HG03108 (cell line): ENCODE measurements at regions not wholly inside any gene's neighbourhood (a gene's known extent, or its start where the extent isn't known, plus 50 kb on each side); places are given as distances from the start of the nearest gene placed in this dataset.

ENCODE experiments used
- ATAC-seq: cut with Tn5 transposase; IDR thresholded peaks from one replicate; pipeline ENCODE4 v1.9.1; 2021; ENCODE audit warnings: moderate library complexity; ENCODE audit not compliant: unreplicated experiment

DNA sequence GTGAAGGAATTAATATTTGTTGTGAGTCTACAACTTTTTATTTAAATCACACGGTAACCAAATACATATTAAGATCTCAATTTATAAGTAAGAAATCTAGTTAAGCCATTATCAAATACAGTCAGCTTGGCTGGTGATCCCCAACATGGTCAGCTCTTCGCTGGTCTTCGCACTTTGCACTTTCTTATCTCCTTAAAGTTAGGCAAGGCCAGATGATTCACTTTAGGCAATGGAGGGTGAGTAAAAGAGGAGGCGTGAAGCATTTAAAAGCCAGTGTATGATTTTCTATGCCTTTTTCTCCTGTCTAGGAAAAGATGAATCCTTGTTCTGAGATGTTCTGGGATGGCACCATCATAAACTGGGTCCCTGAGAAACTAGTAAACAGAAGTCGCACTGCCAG lies 793.7 kb upstream of the ARGLU1 start:
- ATAC-seq: no peak

DNA sequence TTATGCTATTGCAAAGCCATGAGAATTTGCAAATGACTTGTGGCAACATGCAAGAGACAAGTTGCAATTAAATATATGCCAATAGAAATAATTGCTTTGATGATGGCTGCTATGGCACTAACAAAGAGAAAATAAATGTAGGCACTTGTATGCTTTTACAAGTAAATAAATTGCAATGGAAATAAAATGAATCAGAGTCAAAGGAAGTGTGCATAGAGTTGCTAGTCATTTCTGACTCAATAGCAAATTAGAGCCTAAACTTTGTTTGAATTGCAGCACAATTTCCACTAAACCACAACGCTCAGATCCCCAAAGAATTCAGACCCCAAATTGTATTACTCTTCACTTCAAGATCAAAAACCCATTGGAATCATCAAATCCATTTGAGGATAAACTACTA lies 792.1 kb upstream of the ARGLU1 start:
- no peak for ATAC-seq

DNA sequence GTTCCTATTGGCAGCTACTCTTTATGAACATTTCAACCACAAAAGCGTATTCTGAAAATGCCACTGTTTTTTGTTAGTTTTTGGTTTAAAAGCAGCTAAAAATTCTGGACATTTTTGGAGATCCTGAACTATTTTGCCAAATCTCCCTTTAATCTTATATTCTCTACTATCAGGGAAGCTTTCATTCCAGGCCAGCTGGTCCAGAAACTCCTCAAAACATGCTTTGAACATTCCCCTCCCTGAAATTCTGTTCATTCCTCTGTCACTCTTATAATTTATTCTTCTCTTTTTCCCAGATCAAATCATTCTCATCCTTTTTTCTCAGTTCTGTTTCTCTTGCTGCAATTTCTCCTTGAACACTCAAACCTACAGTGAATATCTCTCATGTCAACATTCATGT lies 790.9 kb upstream of the ARGLU1 start:
- ATAC-seq: no peak

DNA sequence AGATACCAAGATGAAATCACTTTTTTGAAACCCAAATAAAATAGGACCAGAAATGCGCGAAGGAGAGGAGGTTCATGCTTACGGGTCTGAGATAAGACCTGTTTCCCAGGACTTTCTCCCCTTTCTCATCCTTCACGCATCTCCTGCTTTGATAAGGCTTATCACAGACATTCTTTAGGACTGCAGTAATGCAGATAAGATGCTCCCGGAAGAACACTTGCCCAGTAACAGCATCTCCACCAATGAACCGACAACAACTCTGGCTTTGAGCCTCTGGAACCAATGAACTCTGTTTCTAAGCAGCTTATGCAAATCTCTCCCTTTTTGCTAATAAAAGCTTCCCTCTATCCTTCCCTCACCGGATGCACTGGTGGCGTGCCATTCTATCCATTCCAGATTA lies 783.4 kb upstream of the ARGLU1 start:
- no peak for ATAC-seq

DNA sequence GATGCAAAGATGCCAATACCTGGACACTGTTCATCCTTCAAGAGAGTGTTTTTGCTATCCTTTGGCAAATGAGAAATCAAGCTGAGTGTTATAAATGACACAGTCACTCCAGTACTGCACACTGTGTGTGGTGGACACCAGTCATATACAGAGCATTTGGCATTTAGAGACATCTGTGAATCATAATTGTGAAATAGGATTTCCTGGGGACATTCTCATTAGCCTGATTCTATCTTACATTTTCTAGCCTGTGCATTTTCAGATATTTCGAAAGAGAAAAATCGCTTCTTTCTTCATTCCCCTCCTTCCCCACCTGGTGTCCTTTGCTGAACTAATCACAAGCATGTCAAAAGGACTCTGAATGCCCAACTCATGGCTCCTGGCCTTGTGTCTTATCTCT lies 781.0 kb upstream of the ARGLU1 start:
- ATAC-seq: no peak

DNA sequence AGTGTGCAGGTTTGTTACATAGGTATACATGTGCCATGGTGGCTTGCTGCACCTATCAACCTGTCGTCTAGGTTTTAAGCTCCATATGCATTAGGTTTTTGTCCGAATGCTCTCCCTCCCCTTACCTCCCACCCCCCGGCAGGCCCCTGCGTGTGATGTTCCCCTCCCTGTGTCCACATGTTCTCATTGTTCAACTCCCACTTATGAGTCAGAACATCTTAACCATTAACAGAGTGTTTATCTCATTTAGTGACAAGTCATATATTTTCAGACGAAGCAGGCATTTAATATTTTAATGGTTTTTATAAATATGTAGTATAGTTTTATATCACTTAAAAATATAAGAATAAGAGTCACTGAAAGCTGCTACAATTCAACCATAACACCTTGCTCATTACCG lies 780.5 kb upstream of the ARGLU1 start:
- no peak for ATAC-seq

DNA sequence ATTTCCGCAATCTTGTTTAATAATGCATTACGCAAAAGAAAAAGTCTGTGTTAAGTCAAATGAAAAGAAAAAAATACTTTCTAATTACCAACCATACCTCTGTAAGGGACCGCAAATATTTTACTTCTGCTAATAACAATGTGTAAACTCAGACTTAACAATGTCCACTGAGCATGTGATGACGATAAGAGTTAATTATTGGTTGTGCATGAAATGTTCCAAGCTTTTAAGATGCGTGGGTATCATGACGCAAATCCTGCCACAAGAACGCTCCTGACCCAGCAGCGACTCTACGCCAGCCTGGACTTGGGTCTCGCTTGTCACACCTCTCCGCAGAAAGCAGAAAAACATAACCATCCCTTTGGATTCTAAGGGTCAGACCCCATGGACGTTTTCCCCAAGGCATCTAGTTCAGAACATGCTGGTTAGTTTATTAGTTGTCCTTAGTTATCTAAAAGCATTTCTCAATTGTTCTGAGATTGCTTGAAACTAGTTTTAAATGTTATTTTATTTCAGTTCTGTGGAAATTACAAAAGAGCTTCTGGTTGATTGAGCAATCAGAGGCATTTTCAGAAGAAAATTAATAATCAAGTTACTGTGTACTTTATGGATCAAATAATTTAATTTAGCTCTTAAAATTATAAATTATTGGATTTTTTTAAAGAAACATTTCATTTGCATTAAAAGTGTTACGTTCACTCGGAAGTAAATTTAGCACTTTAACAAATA lies 779.9 kb upstream of the ARGLU1 start:
- ATAC-seq: no peak

DNA sequence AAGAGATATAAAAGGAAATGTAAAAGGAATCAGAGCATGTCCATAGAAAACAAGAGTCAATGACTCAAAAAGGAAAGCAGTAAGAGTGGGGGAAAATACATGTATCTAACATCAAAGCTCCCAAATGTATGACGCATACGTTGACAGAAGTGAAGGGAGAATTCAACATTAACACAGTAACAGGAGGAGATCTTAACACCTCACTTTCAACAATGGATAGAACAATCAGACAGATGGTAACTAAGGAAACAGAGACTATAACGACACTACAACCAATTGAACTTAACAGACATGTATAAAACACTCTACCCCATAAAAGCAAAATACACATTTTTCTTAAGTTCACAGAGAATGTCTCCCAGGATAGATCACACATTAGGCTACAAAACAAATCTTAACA lies 774.8 kb upstream of the ARGLU1 start:
- no peak for ATAC-seq

DNA sequence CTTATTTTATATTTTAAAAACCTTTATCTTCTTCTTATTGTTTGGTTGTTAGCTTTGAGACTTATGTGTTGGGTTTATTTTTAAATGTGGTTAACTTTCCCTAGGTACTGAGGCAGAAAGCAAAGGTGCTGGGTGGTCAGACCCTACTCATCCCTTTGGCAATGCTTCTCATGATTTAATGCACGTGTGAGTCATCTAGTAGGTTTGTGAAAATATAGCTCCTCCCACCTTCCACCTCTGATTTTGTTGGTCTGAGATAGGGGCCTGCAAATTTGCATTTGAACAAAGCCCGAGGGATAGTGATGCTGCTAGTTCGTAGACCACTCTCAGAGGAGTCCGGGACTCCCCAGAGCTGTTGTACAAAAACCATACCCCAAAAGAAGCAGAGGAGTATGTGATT lies 771.3 kb upstream of the ARGLU1 start:
- ATAC-seq: no peak

DNA sequence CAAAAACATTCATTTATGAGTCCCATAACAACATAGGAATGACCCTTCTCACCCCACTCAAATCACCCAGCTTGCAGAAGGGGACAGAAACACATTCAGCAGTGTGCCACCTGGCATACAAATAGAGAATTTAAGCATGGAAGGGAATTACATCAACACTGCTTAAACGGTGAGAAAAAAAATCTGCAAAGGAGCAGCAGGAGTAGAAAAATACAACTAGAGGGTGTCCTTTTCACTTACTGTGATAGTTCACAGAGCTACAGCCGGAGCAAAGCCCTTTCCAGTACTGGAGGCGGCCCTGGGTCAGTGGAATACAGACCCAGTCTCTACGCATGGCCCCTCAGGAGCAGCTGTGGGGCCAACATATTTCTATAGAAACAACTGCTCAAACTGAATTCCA lies 764.3 kb upstream of the ARGLU1 start:
- no peak for ATAC-seq

DNA sequence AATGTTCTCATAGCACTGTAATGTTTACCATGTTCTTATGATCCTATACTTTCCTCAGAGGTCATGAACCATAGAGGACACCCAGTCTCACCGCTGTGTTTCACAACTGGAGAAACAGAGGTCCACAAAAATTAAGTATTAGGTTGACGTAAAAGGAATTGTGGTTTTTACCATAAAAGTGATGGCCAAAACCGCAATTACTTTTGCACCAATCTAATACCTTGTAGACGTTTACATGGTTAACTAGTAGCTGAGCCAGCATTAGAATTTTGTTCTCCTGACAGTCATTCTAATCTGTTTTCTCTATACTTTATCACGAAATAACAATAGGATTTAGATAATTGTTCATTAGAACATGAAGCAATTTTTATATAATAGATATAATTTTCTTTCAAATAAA lies 763.4 kb upstream of the ARGLU1 start:
- no peak for ATAC-seq

DNA sequence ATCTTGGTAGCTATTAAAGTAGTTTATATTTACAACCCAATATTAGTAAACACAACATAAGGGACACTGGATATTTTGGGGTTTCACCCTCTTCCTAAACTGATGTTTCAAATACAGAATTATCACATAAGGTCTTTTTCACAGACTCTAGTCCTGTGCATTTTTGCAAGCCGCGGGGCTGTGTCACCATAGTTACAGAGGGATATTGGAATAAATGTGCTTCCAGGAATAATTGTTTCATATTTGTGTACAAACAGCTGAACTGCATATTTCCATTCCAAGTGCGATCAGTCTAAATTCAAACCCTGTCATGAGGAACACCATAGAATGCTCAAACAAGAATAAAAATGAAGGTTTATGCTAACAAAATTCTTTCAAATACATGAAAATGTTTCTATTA lies 762.5 kb upstream of the ARGLU1 start:
- ATAC-seq: no peak

DNA sequence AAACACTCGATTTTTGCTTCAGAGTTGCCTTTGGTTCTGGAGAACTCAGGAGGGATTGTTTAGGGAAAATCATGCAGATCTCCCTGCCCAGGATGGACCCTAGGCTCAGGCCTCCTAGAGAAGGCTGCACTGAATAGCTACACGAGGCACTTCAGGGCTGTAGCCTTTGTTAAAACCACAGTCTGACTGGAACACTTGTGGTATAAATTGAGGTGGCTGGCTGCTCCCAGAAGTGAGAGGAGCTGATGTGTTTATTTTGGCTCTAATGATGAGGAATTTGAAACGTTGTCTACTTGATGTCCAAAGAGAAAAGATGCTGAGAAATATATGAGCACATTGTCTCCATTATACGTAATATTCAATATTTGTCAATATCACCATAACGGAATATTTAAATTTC lies 762.1 kb upstream of the ARGLU1 start:
- no peak for ATAC-seq

DNA sequence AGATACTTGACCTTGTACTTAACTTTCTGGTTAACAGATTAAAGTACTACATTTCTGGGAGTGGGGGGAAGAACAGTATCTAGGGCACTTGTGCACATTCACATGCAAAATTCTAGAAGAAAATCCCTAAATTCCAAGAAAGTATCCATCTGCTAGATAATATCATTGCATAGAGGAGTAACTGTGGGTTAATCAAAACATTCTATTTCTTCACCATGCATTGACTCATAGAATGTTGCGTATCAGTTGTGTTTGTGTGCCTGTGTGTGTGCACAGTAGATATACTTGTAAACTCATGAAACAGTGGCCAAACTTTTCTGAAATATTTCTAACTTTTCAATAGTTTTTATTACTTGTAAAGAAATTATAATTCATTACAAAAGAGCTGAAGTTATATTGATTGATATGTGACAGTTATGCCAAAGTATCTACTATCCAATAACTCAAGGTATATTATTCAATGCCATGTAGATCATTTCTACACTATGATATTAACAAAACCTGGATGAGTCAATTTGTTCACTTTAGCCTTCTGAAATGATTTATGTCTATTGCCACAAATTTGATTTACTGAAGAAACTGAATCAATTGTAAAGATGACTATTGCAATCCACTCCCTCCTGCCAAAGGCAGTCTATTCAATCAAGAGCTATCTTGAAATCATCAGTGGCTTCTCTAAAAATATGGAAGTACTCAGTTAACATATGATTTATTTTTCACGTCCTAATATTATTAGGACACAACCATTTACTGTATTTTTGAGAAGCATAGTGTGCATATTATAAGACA lies 756.7 kb upstream of the ARGLU1 start:
- no peak for ATAC-seq

DNA sequence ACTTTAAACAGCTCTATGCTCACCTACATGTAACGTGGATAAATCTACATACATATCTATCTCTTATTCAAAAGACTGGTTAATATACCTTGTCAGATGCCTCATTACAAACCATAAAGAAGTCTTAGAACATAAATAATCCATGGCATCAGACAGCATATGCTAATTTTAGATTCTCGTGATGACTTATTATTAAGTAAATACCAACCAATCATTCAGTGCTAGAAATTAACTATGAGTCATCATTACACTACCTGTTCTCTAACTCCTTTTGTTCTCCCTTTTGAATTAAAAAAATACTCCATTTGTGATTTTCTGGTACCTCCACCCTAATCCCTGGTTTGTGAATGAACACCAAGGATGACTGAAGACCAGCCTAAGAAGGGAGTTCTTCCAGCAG lies 754.3 kb upstream of the ARGLU1 start:
- no peak for ATAC-seq

DNA sequence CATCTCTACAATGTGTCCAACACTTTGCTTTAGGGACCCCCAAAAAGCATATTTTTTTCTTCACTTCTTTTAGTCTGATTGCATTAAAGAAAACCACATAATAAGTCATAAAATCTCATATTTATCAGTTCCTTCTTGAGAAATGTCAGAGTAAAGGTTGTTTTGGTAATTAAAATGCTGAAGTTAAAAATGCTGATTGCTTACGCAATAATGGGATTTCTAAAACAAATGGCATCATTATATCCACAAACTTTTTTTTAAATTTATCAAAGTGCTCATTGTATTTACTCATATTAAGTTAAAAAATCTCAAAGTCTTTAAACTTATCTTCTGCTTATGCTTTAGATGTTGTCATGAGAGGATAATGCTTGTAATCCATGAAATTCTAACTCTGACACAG lies 737.2 kb upstream of the ARGLU1 start:
- ATAC-seq: no peak

DNA sequence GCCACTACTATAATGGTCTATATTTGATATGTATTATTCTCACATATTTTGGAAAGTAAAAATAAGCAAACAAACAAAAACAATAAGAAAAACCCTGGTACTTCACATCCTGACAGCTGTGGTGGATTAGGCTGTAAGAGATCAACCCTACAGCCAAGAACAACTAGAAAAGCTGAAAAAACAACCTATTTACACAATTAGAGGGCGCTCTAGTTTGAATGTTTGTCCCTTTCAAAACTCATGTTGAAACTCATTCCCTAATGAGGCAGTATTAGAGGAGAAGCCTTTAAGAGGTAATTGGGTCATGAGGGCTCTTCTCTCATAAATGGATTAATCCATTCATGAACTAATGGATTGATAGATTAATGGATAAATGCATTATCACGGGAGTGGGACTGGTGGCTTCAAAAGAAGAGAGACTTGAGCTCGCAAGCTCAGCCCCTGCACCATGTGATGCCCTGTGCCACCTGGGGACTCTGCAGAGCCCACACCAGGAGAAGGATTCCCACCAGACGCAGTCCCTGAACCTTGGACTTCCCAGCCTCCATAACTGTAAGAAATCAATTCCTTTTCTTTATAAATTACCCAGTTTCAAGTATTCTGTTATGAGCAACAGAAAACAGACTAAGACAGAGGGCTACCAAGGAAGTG lies 733.9 kb upstream of the ARGLU1 start:
- no peak for ATAC-seq

DNA sequence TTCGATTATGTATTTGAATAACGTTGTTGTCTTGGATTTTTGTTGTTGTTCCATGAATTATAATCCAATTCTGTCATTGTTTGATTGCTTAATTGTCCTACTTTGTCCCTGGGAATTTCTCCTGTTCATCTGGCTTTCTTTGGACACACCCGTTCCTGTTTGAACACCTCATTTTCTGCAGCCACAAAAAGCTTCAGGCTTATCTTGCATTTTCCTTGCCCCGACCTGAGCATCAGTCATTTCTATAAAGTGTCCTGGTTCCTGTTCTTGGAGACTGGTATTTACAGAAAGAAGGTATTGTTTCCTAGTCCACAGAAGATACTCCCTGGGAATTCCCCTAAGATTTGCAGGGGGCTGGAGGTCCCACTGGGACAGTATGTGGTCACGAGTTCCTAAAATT lies 731.8 kb upstream of the ARGLU1 start:
- ATAC-seq: no peak

DNA sequence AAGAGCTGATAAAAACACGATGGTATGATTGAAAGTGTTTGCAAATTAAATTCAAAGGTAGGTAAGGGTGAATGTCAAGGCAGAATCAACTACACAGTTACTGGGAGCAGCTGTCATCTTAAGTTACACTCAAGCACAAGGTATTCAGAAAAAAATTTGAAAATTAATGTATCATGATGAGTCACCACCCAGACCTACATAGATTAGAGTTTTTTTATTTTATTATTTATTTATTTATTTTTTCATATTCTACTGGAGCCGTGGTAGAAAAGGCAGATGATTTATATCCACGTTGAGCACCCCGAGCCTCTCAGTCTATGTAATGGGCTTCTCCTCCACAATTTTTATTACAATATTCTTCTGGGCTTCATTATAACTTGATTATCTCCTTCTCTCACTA lies 728.9 kb upstream of the ARGLU1 start:
- no peak for ATAC-seq

DNA sequence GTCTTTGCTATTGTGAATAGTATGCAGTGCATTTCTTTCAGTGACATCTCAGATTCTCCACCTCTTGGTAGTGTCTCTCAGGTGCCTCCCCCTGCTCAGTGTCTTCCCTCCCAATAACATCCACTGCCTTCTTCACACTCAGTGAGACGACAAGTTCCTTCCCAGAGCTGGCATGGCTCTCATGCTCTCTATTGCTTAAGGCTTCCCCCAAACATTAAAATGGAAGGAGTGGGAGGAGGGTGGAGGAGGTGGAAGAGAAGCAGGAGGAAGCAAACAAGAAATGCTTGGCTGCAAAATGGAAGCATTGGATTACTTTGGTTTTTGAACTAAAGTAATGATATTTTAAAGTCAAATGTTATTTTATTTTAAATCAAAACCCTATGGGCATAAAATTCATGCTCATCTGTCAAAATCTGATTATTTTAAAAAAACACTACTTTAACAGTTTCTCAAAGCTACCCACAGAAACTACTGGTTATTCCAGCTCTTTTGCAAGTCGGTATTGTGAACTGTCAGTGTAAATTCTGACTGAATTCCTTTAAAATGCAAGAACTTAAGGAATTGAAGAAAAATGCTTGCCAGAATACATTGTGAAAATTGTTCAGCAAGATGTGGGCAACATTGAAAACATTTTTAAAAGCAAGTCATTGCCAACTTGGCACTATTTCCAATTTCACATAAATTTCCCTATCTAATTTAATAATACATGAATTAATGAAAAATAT lies 727.6 kb upstream of the ARGLU1 start:
- ATAC-seq: no peak

DNA sequence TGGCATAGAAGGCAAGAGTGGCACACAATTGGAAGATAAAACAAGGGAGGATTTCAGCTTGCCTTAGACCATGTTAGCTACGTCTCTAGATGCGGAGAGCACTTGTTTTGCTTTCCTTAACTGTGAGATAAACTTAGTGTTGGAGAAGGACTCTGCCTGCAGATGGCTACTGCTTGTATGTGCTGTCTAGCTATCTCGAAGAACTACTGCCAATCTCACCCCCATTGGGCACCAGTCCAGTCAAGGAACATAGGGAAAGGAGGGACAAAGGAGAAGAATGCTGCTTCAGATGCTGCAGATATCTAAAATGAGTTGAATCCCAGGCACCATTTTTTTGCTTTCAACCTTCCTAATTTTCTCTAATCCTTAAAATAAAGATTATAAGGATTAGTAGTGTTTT lies 726.0 kb upstream of the ARGLU1 start:
- ATAC-seq: no peak

DNA sequence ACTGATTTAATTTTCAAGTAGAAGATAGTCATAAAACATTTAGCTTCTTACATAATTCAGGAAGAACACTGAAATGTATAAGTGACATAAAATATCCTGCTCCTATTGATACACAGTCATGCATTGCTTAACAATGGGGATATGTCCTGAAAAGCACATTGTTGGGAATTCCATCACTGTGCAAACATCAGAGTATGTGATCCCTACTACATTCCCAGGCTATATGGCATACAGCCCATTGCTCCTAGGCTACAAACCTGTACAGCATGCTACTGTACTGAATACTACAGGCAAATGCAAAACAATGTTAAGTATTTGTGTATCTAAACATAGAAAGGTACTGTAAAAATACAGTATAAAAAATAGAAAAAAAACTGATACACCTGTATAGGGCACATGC lies 723.9 kb upstream of the ARGLU1 start:
- ATAC-seq: no peak
